ENCODE measurements at regions not wholly inside any gene's neighbourhood (a gene's known extent, or its start where the extent isn't known, plus 50 kb on each side); places are given as distances from the start of the nearest gene placed in this dataset.

GRCh38 chr6:71582820-71583219 lies 294.2 kb downstream of the OGFRL1 start:
- no peaks in the 10 kb centered on the region for H3K27me3 ChIP-seq (ENCODE audit: insufficient read depth, low read length, poor library complexity, severe bottlenecking)
- H3K79me2 ChIP-seq (ENCODE audit: insufficient read depth, low read length) = no peaks in the 10 kb centered on the region
- H3K9me2 ChIP-seq (replicated peaks; ENCODE audit: low read depth, low read length) = no peaks in the 10 kb centered on the region
- no peaks in the 10 kb centered on the region for H3K4me1 ChIP-seq (ENCODE audit: insufficient read depth, low read length, poor library complexity, severe bottlenecking)
- H3K36me3 ChIP-seq (ENCODE audit: insufficient read depth, low read length) = no peaks in the 10 kb centered on the region
- no peaks in the 10 kb centered on the region for H3F3A ChIP-seq (ENCODE audit: low read depth)
- H4K20me1 ChIP-seq (ENCODE audit: insufficient read depth, low read length, poor library complexity, severe bottlenecking) = no peaks in the 10 kb centered on the region
- TF ChIP-seq CTCF (conservative IDR thresholded peaks at IDR 0.05; ENCODE audit: low read length) (no peak), EZH2phosphoT487 (IDR thresholded peaks at IDR 0.05; ENCODE audit: borderline replicate concordance) (no peak)
- H3K9ac ChIP-seq (ENCODE audit: low read depth, low read length, poor library complexity, severe bottlenecking) = no peak overlapping the region
- H3K4me3 ChIP-seq (ENCODE audit: low read length, poor library complexity, severe bottlenecking) = no peak overlapping the region
- H3K9me3 ChIP-seq (ENCODE audit: insufficient read depth, low read depth, low read length) = no peaks in the 10 kb centered on the region
- H2AFZ ChIP-seq (ENCODE audit: low read length) = no peak overlapping the region
- H3K4me2 ChIP-seq (ENCODE audit: low read depth, low read length, poor library complexity, severe bottlenecking) = no peak overlapping the region

GRCh38 chr6:71584712-71585436 lies 296.3 kb downstream of the OGFRL1 start:
- H3K79me2 ChIP-seq (ENCODE audit: insufficient read depth, low read length) = no peaks in the 10 kb centered on the region
- no peak overlapping the region for H3K4me3 ChIP-seq (ENCODE audit: low read length, poor library complexity, severe bottlenecking)
- no peaks in the 10 kb centered on the region for H3K9me2 ChIP-seq (replicated peaks; ENCODE audit: low read depth, low read length)
- H3F3A ChIP-seq (ENCODE audit: low read depth) = no peaks in the 10 kb centered on the region
- H3K36me3 ChIP-seq (ENCODE audit: insufficient read depth, low read length) = no peaks in the 10 kb centered on the region
- H4K20me1 ChIP-seq (ENCODE audit: insufficient read depth, low read length, poor library complexity, severe bottlenecking) = no peaks in the 10 kb centered on the region
- no peaks in the 10 kb centered on the region for H3K9me3 ChIP-seq (ENCODE audit: insufficient read depth, low read depth, low read length)
- TF ChIP-seq CTCF (conservative IDR thresholded peaks at IDR 0.05; ENCODE audit: low read length) = no peak
- TF ChIP-seq EZH2phosphoT487 (IDR thresholded peaks at IDR 0.05; ENCODE audit: borderline replicate concordance) = no peak
- no peak overlapping the region for H2AFZ ChIP-seq (ENCODE audit: low read length)
- H3K4me2 ChIP-seq (ENCODE audit: low read depth, low read length, poor library complexity, severe bottlenecking) = no peak overlapping the region
- H3K9ac ChIP-seq (ENCODE audit: low read depth, low read length, poor library complexity, severe bottlenecking) = no peak overlapping the region
- no peaks in the 10 kb centered on the region for H3K4me1 ChIP-seq (ENCODE audit: insufficient read depth, low read length, poor library complexity, severe bottlenecking)
- no peaks in the 10 kb centered on the region for H3K27me3 ChIP-seq (ENCODE audit: insufficient read depth, low read length, poor library complexity, severe bottlenecking)

GRCh38 chr6:71585472-71585871 lies 296.9 kb downstream of the OGFRL1 start:
- Histone ChIP-seq H2AFZ (ENCODE audit: low read length) (no peak overlapping the region), H3K9ac (ENCODE audit: low read depth, low read length, poor library complexity, severe bottlenecking) (no peak overlapping the region), H3K4me1 (ENCODE audit: insufficient read depth, low read length, poor library complexity, severe bottlenecking) (no peaks in the 10 kb centered on the region), H3K27me3 (ENCODE audit: insufficient read depth, low read length, poor library complexity, severe bottlenecking) (no peaks in the 10 kb centered on the region), H3F3A (ENCODE audit: low read depth) (no peaks in the 10 kb centered on the region), H4K20me1 (ENCODE audit: insufficient read depth, low read length, poor library complexity, severe bottlenecking) (no peaks in the 10 kb centered on the region), H3K79me2 (ENCODE audit: insufficient read depth, low read length) (no peaks in the 10 kb centered on the region), H3K9me2 (replicated peaks; ENCODE audit: low read depth, low read length) (no peaks in the 10 kb centered on the region), H3K9me3 (ENCODE audit: insufficient read depth, low read depth, low read length) (no peaks in the 10 kb centered on the region), H3K36me3 (ENCODE audit: insufficient read depth, low read length) (no peaks in the 10 kb centered on the region), H3K4me2 (ENCODE audit: low read depth, low read length, poor library complexity, severe bottlenecking) (no peak overlapping the region), H3K4me3 (ENCODE audit: low read length, poor library complexity, severe bottlenecking) (no peak overlapping the region)
- no peak for TF ChIP-seq EZH2phosphoT487 (IDR thresholded peaks at IDR 0.05; ENCODE audit: borderline replicate concordance)
- TF ChIP-seq CTCF (conservative IDR thresholded peaks at IDR 0.05; ENCODE audit: low read length) = no peak

Measured in Loucy (cell line).